Fibroblast of lung (primary cell): ENCODE measurements at regions not wholly inside any gene's neighbourhood (a gene's known extent, or its start where the extent isn't known, plus 50 kb on each side); places are given as distances from the start of the nearest gene placed in this dataset.

Experiments
- DNase-seq, 2 donors: peaks; one replicate each; pipeline versions ENCODE4 v3.0.0 to v3.0.0-alpha.2; 2010; ENCODE audit warnings: low read depth in 2 of 2
- H2AFZ ChIP-seq: 2 replicates; pipeline ENCODE4 v1.5.1; 2012; ENCODE audit warnings: low read length, control low read depth, inconsistent platforms
- H3K27ac ChIP-seq: 2 replicates; pipeline ENCODE4 v1.5.1; 2011; ENCODE audit warnings: low read length, control low read depth; ENCODE audit not compliant: insufficient read depth
- H3K27me3 ChIP-seq: 2 replicates; pipeline ENCODE4 v1.5.1; 2011; ENCODE audit warnings: mild to moderate bottlenecking, low read length; ENCODE audit not compliant: control insufficient read depth, insufficient read depth
- H3K36me3 ChIP-seq: 2 replicates; pipeline ENCODE4 v1.5.1; 2011; ENCODE audit warnings: low read length; ENCODE audit not compliant: control insufficient read depth, insufficient read depth
- H3K4me1 ChIP-seq: 2 replicates; pipeline ENCODE4 v1.5.1; 2011; ENCODE audit warnings: low read length; ENCODE audit not compliant: control insufficient read depth, insufficient read depth; ENCODE audit errors: extremely low read depth
- H3K4me2 ChIP-seq: 2 replicates; pipeline ENCODE4 v1.5.1; 2011; ENCODE audit warnings: low read length, control low read depth; ENCODE audit not compliant: insufficient read depth; ENCODE audit errors: extremely low read depth
- H3K4me3 ChIP-seq, 4 experiments: fragments of 200-600 bp in 1 of 4; sonication (generic) in 1 of 4; replicated peaks in 1 of 4; 2 replicates each; pipeline ENCODE4 v1.5.1; 2011 to 2016; ENCODE audit warnings: low read length in 4 of 4, low read depth in 3 of 4, mild to moderate bottlenecking in 3 of 4, control low read depth in 2 of 4, inconsistent platforms in 1 of 4, mixed read lengths in 1 of 4; ENCODE audit not compliant: insufficient read depth in 1 of 4; ENCODE audit errors: control extremely low read depth in 1 of 4
- H3K79me2 ChIP-seq: 2 replicates; pipeline ENCODE4 v1.5.1; 2012; ENCODE audit warnings: mild to moderate bottlenecking, low read length, inconsistent platforms; ENCODE audit not compliant: control insufficient read depth, insufficient read depth
- H3K9ac ChIP-seq: 2 replicates; pipeline ENCODE4 v1.5.1; 2011; ENCODE audit warnings: mild to moderate bottlenecking, low read length, control low read depth; ENCODE audit not compliant: insufficient read depth
- H3K9me3 ChIP-seq: 2 replicates; pipeline ENCODE4 v1.5.1; 2012; ENCODE audit warnings: low read depth, low read length; ENCODE audit not compliant: control insufficient read depth, insufficient read depth
- H4K20me1 ChIP-seq: 2 replicates; pipeline ENCODE4 v1.5.1; 2011; ENCODE audit warnings: low read length; ENCODE audit not compliant: control insufficient read depth, insufficient read depth; ENCODE audit errors: extremely low read depth
- CTCF ChIP-seq, 2 donors: IDR thresholded peaks in 1 of 2; conservative IDR thresholded peaks in 1 of 2; 1 replicate in 1 of 2; 2 replicates in 1 of 2; pipeline ENCODE4 v1.5.1; 2011 to 2012; ENCODE audit warnings: low read length in 2 of 2, control low read depth in 1 of 2, inconsistent platforms in 1 of 2, low read depth in 1 of 2, mild to moderate bottlenecking in 1 of 2
- EZH2 ChIP-seq: IDR thresholded peaks from 2 replicates; pipeline ENCODE4 v1.5.1; 2012; ENCODE audit warnings: low read length, control low read depth, mild to moderate bottlenecking; ENCODE audit errors: missing control alignments

GRCh38 chr4:10232114-10232513 is 115.5 kb upstream of the WDR1 start:
- no peaks in the 10 kb centered on the region for H4K20me1 ChIP-seq
- no peak overlapping the region for H3K4me3 ChIP-seq
- no peaks in the 10 kb centered on the region for H3K9me3 ChIP-seq
- no peak overlapping the region for H2AFZ ChIP-seq
- H3K27ac ChIP-seq, result no peak overlapping the region
- H3K4me1 ChIP-seq, result no peaks in the 10 kb centered on the region
- H3K4me2 ChIP-seq, result no peak overlapping the region
- no peak overlapping the region for H3K9ac ChIP-seq
- H3K79me2 ChIP-seq, result no peaks in the 10 kb centered on the region
- TF ChIP-seq EZH2, result no peak
- no peak for TF ChIP-seq CTCF (conservative IDR thresholded peaks at IDR 0.05 in 1 of 2, IDR thresholded peaks at IDR 0.05 in 1 of 2; ENCODE audit: low read depth in 1 of 2, low read length in 2 of 2)
- DNase-seq, result no peak
- H3K36me3 ChIP-seq, result no peaks in the 10 kb centered on the region
- H3K27me3 ChIP-seq, result no peaks in the 10 kb centered on the region

GRCh38 chr4:10226756-10227155 is 110.2 kb upstream of the WDR1 start:
- Histone ChIP-seq H3K4me2 (no peak overlapping the region), H3K4me1 (no peaks in the 10 kb centered on the region), H3K27ac (no peak overlapping the region), H3K9me3 (no peaks in the 10 kb centered on the region), H3K4me3 (no peak overlapping the region), H4K20me1 (no peaks in the 10 kb centered on the region), H3K9ac (no peak overlapping the region), H3K79me2 (no peaks in the 10 kb centered on the region), H3K36me3 (no peaks in the 10 kb centered on the region), H2AFZ (no peak overlapping the region), H3K27me3 (no peaks in the 10 kb centered on the region)
- no peak for DNase-seq
- TF ChIP-seq CTCF (conservative IDR thresholded peaks at IDR 0.05 in 1 of 2, IDR thresholded peaks at IDR 0.05 in 1 of 2; ENCODE audit: low read depth in 1 of 2, low read length in 2 of 2) (no peak), EZH2 (no peak)

- Histone ChIP-seq H3K9me3 (no peaks in the 10 kb centered on the region), H3K4me1 (no peaks in the 10 kb centered on the region), H3K27ac (no peak overlapping the region), H4K20me1 (no peaks in the 10 kb centered on the region), H3K27me3 (no peaks in the 10 kb centered on the region), H3K4me3 (no peak overlapping the region), H3K36me3 (no peaks in the 10 kb centered on the region), H3K79me2 (no peaks in the 10 kb centered on the region), H2AFZ (no peak overlapping the region), H3K9ac (no peak overlapping the region), H3K4me2 (no peak overlapping the region)
- DNase-seq, result no peak
- TF ChIP-seq CTCF (conservative IDR thresholded peaks at IDR 0.05 in 1 of 2, IDR thresholded peaks at IDR 0.05 in 1 of 2; ENCODE audit: low read depth in 1 of 2, low read length in 2 of 2), result no peak
These were observed 108.5 kb upstream of the WDR1 start for GRCh38 chr4:10225096-10225495.
